A549 (cell line): ENCODE measurements at regions not wholly inside any gene's neighbourhood (a gene's known extent, or its start where the extent isn't known, plus 50 kb on each side); places are given as distances from the start of the nearest gene placed in this dataset.

Experiments used
- EP300 ChIP-seq, 2 experiments: fragments of >200 bp; sonication (Bioruptor Twin); formaldehyde crosslinking; IDR thresholded peaks; 2 replicates in 1 of 2; 3 replicates in 1 of 2; pipeline ENCODE4 v1.6.1; 2016 to 2017
- HDAC2 ChIP-seq: fragments of 200-600 bp; sonication (generic); IDR thresholded peaks from 2 replicates; pipeline ENCODE4 v1.6.1; 2016
- MYC ChIP-seq: IDR thresholded peaks from 2 replicates; pipeline ENCODE4 v1.6.1; 2012; ENCODE audit warnings: mild to moderate bottlenecking, inconsistent platforms, low read length, improper control_type of control experiment, borderline replicate concordance
- RFX5 ChIP-seq: fragments of 450-650 bp; IDR thresholded peaks from 2 replicates; pipeline ENCODE4 v1.7.1; 2014; ENCODE audit warnings: antibody characterized with exemption, mild to moderate bottlenecking, moderate library complexity
- TF ChIP-seq, protein P1 (sequence below): fragments of >200 bp; sonication (Bioruptor Twin); formaldehyde crosslinking; IDR thresholded peaks from 3 replicates; pipeline ENCODE4 v1.5.1; 2016
- TF ChIP-seq, protein P2 (sequence below): IDR thresholded peaks from 2 replicates; pipeline ENCODE4 v1.6.1; 2012

DNA sequence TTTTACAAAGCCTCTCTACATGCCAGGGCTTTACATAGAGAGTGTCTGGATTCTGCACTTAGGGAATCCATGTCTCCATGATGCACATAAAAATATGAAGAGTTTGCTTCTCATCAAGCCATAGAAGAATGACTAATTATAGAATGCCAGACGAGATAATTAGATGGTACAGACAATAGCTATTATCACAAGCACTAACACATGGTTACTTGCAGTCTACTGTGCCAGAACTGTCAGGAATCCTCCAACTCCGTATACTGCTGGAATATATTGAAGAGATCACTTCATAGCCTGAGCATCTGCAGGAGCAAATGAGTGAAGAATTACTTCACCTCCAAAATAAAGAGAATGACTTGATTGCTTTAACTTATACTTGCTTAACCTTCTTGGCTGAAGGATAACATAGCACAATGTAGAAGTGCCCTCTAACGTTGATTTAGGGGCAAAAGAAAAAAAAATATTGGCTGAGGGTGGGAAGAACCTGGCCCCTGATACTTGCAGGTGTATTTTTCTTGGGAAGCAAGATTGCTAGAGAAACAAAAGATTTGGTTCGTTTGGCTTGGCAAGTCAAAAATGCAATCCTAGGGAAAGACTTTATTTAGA, 272.8 kb upstream of the FAR2 start:
- TF ChIP-seq, protein P1, sequence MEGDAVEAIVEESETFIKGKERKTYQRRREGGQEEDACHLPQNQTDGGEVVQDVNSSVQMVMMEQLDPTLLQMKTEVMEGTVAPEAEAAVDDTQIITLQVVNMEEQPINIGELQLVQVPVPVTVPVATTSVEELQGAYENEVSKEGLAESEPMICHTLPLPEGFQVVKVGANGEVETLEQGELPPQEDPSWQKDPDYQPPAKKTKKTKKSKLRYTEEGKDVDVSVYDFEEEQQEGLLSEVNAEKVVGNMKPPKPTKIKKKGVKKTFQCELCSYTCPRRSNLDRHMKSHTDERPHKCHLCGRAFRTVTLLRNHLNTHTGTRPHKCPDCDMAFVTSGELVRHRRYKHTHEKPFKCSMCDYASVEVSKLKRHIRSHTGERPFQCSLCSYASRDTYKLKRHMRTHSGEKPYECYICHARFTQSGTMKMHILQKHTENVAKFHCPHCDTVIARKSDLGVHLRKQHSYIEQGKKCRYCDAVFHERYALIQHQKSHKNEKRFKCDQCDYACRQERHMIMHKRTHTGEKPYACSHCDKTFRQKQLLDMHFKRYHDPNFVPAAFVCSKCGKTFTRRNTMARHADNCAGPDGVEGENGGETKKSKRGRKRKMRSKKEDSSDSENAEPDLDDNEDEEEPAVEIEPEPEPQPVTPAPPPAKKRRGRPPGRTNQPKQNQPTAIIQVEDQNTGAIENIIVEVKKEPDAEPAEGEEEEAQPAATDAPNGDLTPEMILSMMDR, result peak; percentile 34; the same call in 2 of the 3 replicates
- TF ChIP-seq HDAC2 (no peak), MYC (no peak), EP300 (IDR thresholded peaks at IDR 0.05) (no peak), RFX5 (no peak)
- TF ChIP-seq, protein P2, sequence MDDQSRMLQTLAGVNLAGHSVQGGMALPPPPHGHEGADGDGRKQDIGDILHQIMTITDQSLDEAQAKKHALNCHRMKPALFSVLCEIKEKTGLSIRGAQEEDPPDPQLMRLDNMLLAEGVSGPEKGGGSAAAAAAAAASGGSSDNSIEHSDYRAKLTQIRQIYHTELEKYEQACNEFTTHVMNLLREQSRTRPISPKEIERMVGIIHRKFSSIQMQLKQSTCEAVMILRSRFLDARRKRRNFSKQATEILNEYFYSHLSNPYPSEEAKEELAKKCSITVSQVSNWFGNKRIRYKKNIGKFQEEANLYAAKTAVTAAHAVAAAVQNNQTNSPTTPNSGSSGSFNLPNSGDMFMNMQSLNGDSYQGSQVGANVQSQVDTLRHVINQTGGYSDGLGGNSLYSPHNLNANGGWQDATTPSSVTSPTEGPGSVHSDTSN, result no peak
